NB4 (cell line): ENCODE measurements at regions not wholly inside any gene's neighbourhood (a gene's known extent, or its start where the extent isn't known, plus 50 kb on each side); places are given as distances from the start of the nearest gene placed in this dataset.

Source experiments
- CTCF ChIP-seq: IDR thresholded peaks from one replicate; pipeline ENCODE4 v1.5.1; 2012; ENCODE audit warnings: low read depth, low read length
- MAX ChIP-seq: IDR thresholded peaks from 2 replicates; pipeline ENCODE4 v1.6.1; 2011; ENCODE audit warnings: low read depth, low read length
- MYC ChIP-seq: IDR thresholded peaks from 2 replicates; pipeline ENCODE4 v1.6.1; 2011; ENCODE audit warnings: low read depth, low read length
- POLR2A ChIP-seq: IDR thresholded peaks from 2 replicates; pipeline ENCODE4 v1.6.1; 2011; ENCODE audit warnings: mild to moderate bottlenecking; ENCODE audit not compliant: insufficient read length; ENCODE audit errors: extremely low read depth

- TF ChIP-seq CTCF, result no peak
- no peak for TF ChIP-seq MAX
- TF ChIP-seq POLR2A, result no peak
- TF ChIP-seq MYC, result no peak
Measured at GRCh38 chr7:94217766-94218165, 176.9 kb upstream of the COL1A2 start.
